Activated CD4-positive, CD25-positive, alpha-beta regulatory T cell treated with anti-CD3 and anti-CD28 coated beads, Interleukin-2, amount 50 U/mL, for 24 hours (primary cell): ENCODE measurements at regions not wholly inside any gene's neighbourhood (a gene's known extent, or its start where the extent isn't known, plus 50 kb on each side); places are given as distances from the start of the nearest gene placed in this dataset.

Experiments
- ATAC-seq, 2 donors: fragments of 150-1000 bp; cut with Tn5 transposase; one replicate each; pipeline ENCODE4 v1.10.0; 2021; ENCODE audit warnings: mild to moderate bottlenecking in 1 of 2, moderate library complexity in 1 of 2

DNA sequence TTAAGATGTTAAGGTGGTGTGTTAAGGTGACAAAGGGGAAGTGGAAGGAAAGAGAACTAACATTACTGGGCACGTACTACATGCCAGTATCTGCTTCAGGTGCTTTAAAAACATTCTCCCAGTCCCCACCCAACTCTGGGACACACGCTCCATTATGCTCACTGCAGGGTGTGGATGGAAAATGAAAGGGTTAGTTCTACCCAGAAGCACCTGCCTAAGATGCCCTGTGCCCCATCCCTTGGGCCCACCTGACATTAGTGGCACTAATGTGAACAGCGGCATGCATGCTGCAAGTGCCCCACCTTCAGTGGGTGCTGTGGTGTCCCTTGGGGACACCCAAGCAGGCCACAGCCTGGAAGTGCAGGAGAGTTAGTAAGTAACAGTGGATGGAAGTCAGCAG lies 82.9 kb upstream of the CXADR start:
- no peak for ATAC-seq

DNA sequence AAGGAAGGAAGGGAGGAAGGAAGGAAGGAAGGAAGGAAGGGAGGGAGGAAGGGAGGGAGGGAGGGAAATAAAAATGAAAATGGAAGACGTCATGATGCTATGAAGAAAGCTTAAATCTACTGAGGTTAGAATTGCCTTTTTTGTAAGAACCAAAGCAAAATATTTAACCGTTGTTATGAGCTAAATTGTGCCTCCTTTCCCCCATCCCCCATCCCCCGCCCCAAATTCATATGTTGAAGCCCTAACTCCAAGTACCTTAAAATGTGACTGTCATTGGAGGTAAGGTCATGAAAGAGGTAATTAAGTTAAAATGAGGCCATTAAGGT lies 80.1 kb upstream of the CXADR start:
- no peak for ATAC-seq

GRCh38 chr21:17433730-17434129 lies 79.1 kb upstream of the CXADR start:
- ATAC-seq: no peak

DNA sequence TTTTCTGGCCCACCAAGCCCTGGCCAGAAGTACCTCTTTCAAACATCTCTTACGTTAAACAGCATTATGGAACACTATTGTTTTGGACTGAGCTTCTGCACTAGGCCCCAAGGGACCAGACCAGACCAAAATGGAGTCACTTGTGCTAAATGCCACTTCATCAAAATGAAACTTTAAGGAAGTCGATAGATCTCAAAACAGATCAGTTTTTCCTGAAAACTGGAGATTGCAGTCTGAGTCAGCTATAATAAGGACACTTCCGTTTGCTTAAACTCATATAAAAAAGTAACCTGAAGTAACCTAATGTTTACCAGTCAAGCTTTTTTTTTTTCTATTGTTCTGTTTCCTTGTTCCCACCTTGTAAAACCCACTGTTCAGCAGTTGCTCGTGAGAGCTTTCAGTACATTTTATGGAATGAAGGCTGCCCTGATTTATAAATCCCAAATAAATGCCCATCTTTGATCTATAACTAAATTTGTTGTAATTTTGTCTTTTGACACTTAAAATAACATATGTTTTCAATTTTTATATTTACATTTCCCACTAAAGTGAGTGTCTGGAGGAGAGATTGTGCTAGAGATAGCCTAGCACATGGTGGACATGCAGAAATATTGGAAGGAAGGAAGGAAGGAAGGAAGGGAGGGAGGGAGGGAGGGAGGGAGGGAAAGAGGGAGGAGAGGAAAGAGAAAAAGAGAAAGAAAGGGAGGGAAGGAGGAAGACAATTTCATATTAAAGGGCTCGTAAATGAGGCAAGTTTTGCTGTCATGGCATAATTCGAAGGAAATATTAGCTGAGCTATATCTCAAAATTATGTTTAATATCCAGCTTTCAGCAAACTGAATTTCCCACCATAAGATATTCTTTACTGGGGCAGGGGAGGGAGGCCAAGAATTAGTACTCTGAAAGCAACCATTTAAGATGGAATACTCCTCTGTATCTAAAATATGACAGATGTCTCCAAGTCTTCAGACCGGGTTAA lies 77.0 kb upstream of the CXADR start:
- no peak for ATAC-seq

DNA sequence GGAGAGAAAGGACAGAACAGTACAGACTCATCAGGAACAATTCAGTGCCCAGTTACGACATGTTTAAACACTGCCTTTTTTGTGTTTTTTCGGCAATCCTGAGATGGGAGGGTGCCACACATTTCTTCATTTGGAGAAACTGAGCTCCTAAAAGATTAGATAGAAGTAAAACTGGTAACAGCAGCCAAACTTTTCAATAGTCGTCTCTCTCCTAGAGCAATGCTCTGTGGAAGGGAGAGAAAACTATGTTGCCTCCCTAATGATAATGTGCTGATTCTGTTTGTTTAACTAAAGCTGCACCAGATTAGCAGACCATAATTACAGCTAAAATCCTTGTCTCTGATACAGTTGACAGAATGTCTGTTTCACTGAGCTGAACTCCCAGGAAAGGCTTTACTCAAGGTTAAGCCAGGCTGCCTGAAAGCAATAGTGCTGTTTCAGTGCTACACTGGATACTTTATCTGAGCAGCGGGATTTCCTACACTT lies 76.2 kb upstream of the CXADR start:
- no peak for ATAC-seq

DNA sequence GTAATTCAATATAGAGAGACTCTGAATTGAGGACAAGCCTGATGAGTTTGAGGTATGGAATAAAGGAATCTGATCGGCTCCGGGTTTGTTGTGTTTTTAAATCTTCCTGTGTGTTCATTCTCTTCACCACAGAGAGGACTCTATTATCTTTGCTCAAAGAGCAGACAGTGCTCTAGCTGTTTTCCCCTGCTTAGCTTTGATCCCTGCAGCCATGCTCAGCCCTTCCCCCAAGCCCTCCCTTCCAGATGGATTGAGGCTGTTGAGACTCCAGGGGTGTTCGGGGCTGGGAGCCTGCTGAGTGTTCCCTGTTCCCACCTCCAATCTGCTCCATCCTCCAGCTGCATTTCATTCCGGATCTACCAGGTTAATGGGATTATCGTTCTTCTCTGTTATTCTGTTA lies 74.2 kb upstream of the CXADR start:
- ATAC-seq: no peak

- no peak for ATAC-seq
Observed at GRCh38 chr21:17440969-17441368, 71.9 kb upstream of the CXADR start.

- ATAC-seq: no peak
Observed at GRCh38 chr21:17441370-17441769, 71.5 kb upstream of the CXADR start.

GRCh38 chr21:17442165-17442564 lies 70.7 kb upstream of the CXADR start:
- ATAC-seq: no peak

- no peak for ATAC-seq
Observed at GRCh38 chr21:17444828-17445227, 68.0 kb upstream of the CXADR start.

DNA sequence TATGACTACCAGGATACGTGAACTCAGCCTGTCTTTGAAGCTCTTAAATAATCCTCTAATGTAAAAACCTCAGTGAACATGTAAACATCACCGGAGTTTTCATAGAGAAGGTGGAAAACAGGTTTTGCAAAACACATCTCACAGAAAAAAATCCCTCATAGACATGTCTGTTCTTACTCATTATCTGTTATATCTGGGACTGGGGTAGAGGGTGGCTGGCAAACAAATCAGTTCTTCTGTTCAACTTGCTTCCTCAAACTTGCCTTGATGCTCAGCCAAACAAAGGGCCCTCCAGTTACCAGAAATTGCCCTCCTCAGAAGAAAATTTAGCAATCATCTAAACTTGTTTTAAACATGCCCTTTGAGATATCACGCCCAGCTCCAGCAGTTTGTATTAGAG lies 66.1 kb upstream of the CXADR start:
- no peak for ATAC-seq

- ATAC-seq: no peak
Observed at GRCh38 chr21:17449701-17450100, 63.1 kb upstream of the CXADR start.

- no peak for ATAC-seq
Observed at GRCh38 chr21:17451364-17451891, 61.4 kb upstream of the CXADR start.

DNA sequence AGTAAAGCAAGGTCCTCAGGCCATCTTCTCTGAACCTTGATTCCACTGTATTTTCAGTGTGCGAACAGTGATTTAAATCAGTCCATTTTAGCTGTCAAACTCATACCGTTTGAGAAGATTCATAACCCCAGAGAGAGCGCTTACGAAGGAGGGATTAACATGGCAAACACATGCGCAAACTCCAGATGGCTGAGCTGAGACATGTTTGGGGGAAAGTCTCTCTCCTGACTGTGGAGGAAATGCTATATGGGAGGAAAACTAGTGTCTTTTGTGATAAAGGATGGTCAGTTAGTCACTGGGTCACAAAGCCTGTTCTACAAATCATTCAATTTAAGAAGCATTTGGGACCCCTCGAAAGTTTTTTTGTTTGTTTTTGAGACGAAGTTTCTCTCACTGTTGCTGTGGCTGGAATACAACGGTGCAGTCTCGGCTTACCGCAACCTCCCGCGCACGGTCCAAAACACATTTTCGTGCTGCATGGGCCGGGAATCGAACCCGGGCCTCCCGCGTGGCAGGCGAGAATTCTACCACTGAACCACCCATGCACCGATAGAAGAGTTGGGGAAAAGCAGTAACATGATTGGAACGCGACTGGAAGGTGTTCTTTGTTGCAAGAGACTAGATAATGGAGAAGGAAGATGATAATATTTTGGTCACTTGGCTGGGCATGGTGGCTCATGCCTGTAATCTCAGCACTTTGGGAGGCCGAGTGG lies 58.4 kb upstream of the CXADR start:
- ATAC-seq: peak; percentile 49 to 69

DNA sequence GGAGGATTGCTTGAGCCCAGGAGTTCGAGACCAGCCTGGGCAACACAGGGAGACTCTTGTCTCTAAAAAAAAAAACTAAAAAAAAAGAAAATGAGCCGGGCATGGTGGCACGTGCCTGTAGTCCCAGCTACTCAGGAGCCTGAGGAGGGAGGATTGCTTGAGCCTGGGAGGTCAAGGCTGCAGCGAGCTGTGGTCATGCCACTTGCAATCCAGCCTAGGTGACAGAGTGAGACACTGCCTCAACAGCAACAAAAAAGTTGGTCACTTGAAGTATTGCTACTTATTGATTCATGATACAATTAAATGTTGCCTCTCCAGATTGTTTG lies 57.9 kb upstream of the CXADR start:
- ATAC-seq: no peak

- no peak for ATAC-seq
Observed at GRCh38 chr21:17455451-17455850, 57.4 kb upstream of the CXADR start.

DNA sequence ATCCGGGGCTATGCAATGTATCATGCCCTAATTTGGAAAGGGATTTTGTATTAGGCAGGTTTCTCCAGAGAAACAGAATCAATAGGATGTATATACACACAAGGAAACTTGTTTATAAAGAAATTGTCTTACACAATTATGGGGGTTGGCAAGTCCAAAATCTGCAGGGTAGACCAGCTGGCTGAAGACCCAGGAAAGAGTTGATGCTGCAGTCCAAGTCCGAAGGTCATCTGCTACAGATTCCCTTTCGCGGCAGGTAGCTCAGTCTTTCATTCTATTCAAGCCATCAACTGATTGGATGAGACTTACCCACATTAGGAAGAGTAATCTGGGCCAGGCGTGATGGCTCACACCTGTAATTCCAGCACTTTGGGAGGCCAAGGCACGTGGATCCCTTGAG lies 54.6 kb upstream of the CXADR start:
- ATAC-seq: no peak

- no peak for ATAC-seq
Observed at GRCh38 chr21:17460094-17460493, 52.7 kb upstream of the CXADR start.

GRCh38 chr21:17461014-17461413 lies 51.8 kb upstream of the CXADR start:
- no peak for ATAC-seq

GRCh38 chr21:17461582-17461981 lies 51.3 kb upstream of the CXADR start:
- ATAC-seq: no peak

GRCh38 chr21:17462276-17462981 lies 50.4 kb upstream of the CXADR start:
- no peak for ATAC-seq
